Stimulated activated CD4-positive, alpha-beta T cell treated with anti-CD3 and anti-CD28 coated beads, TNF-alpha, amount 100 ng/mL, for 48 hours (primary cell): ENCODE measurements at regions not wholly inside any gene's neighbourhood (a gene's known extent, or its start where the extent isn't known, plus 50 kb on each side); places are given as distances from the start of the nearest gene placed in this dataset.
"Not testable (repeated sequence)": the region's sequence is repeated elsewhere in the genome, so short reads cannot be mapped to it uniquely, and the experiment has no call there.

ENCODE experiments used
- DNase-seq, 3 donors: peaks; one replicate each; pipeline ENCODE4 v3.0.0-alpha.2; 2020; ENCODE audit warnings: low read depth in 3 of 3

DNA sequence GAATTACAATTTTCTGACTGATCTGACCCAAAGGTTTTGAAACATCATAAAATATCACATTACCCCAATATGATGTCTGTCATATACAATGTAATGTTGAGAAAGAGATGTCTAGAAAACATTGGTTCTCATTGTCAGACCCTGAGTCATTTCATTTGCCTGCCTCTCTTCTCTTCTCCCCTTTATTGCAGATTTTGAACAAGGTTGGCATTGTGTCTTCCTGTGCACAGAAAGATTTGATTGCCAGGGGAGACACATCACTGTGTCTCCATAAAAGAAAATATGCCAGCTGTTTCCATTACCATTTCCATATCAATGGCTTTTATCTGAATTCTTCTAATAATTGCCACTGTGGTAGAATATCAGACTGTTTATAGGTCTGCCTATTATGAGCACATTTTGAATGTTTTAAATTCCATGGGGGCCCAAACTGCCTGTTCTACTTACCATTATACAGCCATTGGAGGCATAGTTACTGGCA is 65.6 kb downstream of the IFI44 start:
- no peak for DNase-seq

- DNase-seq = no peak
Observed at GRCh38 chr1:78716186-78716585, 66.6 kb downstream of the IFI44 start.

GRCh38 chr1:78718566-78718965 is 68.9 kb downstream of the IFI44 start:
- DNase-seq = no peak

DNA sequence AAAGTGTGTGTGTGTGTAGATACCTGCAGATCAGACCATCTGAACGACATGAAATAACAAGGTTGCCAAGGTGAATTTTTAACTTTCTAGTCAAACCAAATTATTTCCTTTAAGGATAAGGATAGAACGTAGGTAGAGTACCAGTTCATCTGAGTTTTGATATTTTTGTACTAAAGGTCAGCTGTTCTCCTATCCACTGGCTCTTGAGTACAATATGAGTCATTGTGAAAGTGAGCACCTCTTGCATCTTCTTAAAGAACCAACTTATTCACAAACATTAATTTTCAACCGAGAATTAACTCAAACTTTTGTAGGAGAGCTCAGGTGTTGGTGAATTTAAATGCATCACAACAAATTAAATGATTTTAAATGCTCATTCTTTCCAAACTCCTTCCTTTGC is 71.5 kb downstream of the IFI44 start:
- DNase-seq = no peak

DNA sequence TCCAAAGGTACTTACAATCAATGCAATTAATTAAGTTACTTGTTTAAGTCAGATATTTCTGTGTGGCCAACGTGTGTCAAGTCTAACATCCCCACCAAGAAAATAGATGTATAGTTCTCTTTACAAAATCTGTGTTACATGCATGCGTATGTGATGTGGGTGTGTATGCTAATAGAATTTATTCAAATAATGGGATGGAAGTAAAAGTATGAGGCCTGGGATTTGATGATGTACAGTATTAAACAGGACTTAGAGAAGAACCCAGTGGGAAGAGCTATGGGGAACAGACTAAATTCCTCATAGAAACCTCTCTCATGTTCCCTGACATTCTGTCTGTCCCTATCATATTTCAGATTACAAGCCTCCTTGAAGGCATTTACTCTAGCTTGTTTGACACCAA is 72.5 kb downstream of the IFI44 start:
- no peak for DNase-seq

DNA sequence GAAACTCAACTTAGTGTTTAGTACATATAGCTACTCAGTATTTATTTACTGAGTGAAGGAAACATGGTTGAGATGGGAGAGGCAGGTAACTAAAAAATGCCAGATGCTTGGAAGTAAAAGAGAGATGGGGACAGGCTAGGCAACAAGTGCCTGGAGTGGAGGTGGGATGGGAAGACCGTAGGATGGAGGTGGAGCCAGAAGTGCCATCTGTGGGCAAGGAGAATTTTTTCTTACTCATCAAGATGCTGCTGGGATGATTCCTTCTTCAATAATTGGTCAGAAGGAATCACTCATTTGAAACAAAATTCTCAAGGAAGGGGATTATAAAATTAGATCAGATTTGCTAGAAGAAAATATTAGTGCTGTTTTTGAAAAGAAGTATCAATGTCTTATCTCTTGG is 72.9 kb downstream of the IFI44 start:
- DNase-seq = no peak

DNA sequence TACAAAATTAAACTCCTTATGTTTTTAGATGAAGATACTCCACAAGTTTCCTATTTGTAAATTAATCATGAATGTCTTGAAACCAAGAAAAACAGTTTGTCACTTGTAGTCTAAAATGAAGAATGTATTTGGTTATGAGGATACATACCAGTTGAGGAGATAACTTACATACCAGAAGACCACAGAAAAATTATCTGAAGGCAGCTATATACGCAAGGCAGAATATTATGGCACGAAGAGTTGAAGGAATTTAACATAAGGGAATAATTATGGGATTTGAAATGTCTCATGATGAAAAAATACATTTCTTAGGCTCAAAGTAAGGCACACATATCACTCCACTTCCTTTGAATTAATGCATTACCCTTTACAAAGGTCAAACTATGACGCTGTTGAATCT is 73.3 kb downstream of the IFI44 start:
- no peak for DNase-seq

GRCh38 chr1:78726686-78727085 is 77.1 kb downstream of the IFI44 start:
- DNase-seq = no peak

- no peak for DNase-seq
Observed at GRCh38 chr1:78728359-78728758, 78.7 kb downstream of the IFI44 start.

- DNase-seq = no peak
Observed at GRCh38 chr1:78730054-78730453, 80.4 kb downstream of the IFI44 start.

DNA sequence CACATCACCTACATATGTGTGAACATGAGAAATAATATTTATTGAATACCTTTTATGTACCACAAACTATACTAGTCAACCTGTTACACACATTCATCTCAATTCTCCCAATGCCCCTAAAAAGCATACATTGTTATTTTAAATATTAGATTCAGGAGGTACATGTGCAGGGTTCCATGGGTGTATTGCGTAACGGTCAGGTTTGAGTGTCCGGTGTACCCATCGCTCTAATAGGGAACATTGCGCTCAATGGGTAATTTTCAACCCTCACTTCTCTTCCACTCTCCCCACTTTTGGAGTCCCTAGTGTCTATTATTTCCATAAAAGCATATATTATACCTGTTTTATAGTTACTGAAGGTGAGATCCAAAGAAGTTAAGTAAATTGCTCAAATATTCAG is 82.0 kb downstream of the IFI44 start:
- no peak for DNase-seq

GRCh38 chr1:78737241-78737640 is 87.6 kb downstream of the IFI44 start:
- no peak for DNase-seq

DNA sequence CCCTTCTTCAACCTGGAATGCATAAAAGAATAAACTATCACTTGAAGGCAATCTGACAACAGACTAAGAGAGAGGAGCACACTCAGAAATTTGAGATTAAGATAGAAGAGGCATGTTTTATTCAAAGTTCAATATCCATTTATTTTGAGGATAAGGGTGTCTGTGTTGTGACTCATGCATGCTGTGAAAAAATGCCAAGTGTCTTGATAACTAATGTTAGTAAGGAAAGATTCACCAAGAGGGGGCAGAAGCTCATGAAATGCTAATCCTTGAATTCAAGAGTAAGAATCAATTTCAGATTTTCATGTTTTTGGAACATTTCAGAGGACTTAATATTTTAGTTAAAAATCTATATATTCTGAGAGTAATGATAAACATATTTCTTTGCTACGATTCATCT is 94.0 kb downstream of the IFI44 start:
- no peak for DNase-seq

DNA sequence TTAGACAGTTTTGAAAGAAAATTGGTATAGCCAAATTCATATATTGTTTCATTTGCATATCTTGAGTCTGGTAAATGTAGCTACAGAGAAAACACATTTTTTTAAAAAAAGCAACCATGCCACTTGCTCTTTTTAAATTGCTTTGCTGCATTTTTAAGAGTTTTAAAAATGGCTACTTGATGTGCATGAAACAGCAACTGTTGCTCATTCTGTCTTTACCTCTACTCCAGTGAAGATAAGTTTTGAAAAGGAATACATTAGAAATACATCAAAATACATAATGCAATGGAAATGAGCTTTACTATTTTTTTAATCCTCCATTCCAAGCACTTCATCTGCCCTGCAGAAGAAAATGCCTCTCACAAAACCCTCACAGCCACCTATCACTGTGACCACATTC is 95.5 kb downstream of the IFI44 start:
- DNase-seq = no peak

DNA sequence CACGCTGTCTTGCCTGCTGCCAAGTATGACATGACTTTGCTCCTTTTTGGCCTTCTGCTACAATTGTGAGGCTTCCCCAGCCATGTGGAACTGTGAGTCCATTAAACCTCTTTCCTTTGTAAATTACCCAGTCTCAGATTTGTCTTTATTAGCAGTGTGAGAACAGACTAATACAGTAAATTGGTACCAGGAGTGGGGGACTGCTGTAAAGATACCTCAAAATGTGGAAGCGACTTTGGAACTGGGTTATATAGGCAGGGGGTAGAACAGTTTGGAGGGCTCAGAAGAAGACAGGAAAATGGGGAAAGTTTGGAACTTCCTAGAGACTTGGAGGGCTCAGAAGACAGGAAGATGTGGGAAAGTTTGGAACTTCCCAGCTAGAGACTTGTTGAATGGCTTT is 104.0 kb downstream of the IFI44 start:
- not testable (repeated sequence) for DNase-seq

DNA sequence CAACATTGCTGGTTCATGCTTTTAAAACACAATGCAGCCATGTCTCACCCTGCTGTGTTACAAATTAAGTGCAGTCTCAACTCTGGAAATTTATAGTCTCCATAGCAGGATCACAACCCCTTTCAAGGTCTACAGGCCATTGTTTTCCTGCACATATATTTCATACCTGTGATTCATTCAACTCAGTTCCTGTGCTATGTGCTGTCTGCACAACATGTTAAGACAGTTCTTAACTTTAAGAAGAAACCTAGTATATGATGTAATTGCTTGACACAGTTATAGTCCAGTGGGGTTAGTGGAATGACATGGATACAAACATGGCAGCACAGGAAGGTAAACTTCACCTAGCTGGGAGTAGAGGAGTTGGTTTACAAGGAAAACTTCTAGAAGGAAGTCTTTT is 106.4 kb downstream of the IFI44 start:
- no peak for DNase-seq

GRCh38 chr1:78758506-78758905 is 108.9 kb downstream of the IFI44 start:
- no peak for DNase-seq

DNA sequence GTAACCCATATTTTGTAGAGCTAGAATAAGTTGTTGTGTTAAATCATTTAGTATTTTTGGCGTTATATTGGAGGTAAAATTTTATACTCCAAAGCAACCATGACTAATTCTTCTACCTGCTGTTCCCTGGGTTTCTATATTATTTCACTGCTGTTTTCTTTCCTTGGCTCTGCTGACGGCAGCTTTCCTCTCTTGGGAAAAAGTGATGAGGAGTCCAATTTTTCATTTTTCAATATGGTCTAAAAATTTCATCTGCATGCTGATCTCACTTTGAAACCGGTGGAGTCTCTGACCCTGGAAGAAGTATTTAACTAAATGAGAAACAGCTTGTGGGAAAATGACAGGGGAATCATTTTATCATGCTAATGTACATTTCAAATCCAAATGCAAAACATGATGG is 110.2 kb downstream of the IFI44 start:
- DNase-seq = no peak

DNA sequence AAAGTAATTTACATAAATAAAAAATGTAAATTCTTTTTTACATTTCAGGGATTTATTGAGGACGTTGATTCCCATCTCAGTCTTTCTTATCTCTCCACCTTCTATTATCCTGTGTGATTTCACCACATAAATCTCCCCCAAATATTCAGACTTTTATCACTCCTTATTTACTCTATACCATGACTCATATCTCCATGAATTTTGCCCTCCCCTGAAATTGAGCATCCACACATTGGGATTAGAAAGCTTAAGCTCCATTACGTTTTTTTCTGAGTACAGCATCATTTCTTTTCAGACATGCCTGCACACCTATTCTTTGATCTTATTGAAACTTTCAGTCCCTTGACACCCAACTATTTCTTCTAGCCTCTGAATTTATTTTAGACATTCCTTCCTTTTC is 111.2 kb downstream of the IFI44 start:
- DNase-seq = no peak

GRCh38 chr1:78762113-78762512 is 112.5 kb downstream of the IFI44 start:
- no peak for DNase-seq

GRCh38 chr1:78765489-78765888 is 115.9 kb downstream of the IFI44 start:
- DNase-seq = no peak

GRCh38 chr1:78779831-78780230 is 130.2 kb downstream of the IFI44 start:
- no peak for DNase-seq

DNA sequence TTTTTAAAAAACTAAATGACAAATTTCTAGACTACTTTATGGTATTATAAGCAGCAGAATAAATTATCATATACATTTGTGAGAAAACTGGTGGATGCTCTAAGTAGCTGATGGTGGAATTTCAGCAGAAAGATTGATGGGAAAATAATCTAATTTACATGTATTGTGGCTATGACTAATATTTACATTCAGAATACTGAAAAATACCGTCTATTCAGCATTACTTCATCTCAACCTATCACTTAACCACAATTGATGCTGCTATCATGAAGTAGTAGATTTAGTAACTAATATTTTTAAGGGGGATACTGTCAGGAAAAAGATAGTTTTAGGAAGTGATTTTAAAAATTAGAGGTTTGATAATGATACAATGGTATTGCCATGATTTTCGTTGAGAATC is 137.9 kb downstream of the IFI44 start:
- no peak for DNase-seq

GRCh38 chr1:78790174-78790573 is 140.5 kb downstream of the IFI44 start:
- DNase-seq = no peak

- no peak for DNase-seq
Observed at GRCh38 chr1:78792756-78793155, 143.1 kb downstream of the IFI44 start.
